Lower leg skin (tissue), 3 donors: ENCODE measurements at regions not wholly inside any gene's neighbourhood (a gene's known extent, or its start where the extent isn't known, plus 50 kb on each side); places are given as distances from the start of the nearest gene placed in this dataset.
"Not testable (repeated sequence)": the region's sequence is repeated elsewhere in the genome, so short reads cannot be mapped to it uniquely, and the experiment has no call there.

ENCODE experiments used
- POLR2A ChIP-seq, 2 donors: fragments of 450-650 bp; IDR thresholded peaks; one replicate each; pipeline ENCODE4 v1.6.1; 2016 to 2017; ENCODE audit warnings: antibody characterized with exemption in 2 of 2, mild to moderate bottlenecking in 1 of 2, moderate library complexity in 1 of 2
- TF ChIP-seq, protein P1 (sequence below), 3 donors: fragments of 450-650 bp; IDR thresholded peaks; one replicate each; pipeline ENCODE4 v1.5.1; 2016; ENCODE audit warnings: antibody characterized with exemption in 3 of 3, mild to moderate bottlenecking in 3 of 3, moderate library complexity in 2 of 3

DNA sequence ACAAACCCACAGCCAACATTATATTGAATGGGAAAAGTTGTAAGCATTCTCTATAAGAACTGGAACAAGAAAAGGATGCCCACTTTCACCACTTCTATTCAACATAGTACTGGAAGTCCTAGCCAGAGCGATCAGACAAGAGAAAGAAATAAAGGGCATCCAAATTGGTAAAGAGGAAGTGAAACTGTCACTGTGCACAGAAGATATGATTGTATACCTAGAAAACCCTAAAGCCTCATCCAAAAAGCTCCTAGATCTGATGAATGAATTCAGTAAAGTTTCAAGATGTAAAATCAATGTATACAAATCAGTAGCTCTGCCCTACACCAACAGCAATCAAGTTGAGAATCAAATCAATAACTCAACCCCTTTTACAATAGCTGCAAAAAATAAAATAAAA is 69.0 kb downstream of the ADRB2 start:
- TF ChIP-seq, protein P1, sequence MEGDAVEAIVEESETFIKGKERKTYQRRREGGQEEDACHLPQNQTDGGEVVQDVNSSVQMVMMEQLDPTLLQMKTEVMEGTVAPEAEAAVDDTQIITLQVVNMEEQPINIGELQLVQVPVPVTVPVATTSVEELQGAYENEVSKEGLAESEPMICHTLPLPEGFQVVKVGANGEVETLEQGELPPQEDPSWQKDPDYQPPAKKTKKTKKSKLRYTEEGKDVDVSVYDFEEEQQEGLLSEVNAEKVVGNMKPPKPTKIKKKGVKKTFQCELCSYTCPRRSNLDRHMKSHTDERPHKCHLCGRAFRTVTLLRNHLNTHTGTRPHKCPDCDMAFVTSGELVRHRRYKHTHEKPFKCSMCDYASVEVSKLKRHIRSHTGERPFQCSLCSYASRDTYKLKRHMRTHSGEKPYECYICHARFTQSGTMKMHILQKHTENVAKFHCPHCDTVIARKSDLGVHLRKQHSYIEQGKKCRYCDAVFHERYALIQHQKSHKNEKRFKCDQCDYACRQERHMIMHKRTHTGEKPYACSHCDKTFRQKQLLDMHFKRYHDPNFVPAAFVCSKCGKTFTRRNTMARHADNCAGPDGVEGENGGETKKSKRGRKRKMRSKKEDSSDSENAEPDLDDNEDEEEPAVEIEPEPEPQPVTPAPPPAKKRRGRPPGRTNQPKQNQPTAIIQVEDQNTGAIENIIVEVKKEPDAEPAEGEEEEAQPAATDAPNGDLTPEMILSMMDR (IDR thresholded peaks at IDR 0.05): not testable (repeated sequence)
- TF ChIP-seq POLR2A (IDR thresholded peaks at IDR 0.05): not testable (repeated sequence)
